GM04503 (cell line): ENCODE measurements at regions not wholly inside any gene's neighbourhood (a gene's known extent, or its start where the extent isn't known, plus 50 kb on each side); places are given as distances from the start of the nearest gene placed in this dataset.
"Not testable (repeated sequence)": the region's sequence is repeated elsewhere in the genome, so short reads cannot be mapped to it uniquely, and the experiment has no call there.

Source experiments
- DNase-seq: peaks from one replicate; pipeline ENCODE4 v3.0.0-alpha.2; 2012; ENCODE audit warnings: low read depth

- no peak for DNase-seq
Observed at GRCh38 chr1:196088541-196088940, 519.7 kb downstream of the KCNT2 start.

DNA sequence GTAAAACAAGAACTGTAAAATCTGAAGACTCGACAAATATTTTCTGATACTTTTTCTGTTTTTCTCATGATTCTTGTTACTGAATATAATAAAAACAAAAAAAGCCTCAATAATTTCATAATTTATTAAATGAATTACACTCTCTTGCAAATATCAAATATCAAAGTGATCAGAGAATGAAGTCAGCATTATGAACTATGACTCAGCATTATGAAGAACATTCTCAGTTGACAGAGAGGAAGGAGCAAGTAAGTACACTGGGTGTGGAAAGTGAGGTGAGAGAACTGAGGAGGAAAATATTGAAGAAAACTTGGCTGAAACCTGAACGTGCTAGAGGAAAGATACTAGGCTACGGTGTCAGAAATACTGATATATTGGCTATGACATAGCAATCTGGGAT is 529.5 kb downstream of the KCNT2 start:
- no peak for DNase-seq

- DNase-seq, result no peak
Observed at GRCh38 chr1:196075621-196076020, 532.6 kb downstream of the KCNT2 start.

- no peak for DNase-seq
Observed at GRCh38 chr1:196074182-196074581, 534.1 kb downstream of the KCNT2 start.

DNA sequence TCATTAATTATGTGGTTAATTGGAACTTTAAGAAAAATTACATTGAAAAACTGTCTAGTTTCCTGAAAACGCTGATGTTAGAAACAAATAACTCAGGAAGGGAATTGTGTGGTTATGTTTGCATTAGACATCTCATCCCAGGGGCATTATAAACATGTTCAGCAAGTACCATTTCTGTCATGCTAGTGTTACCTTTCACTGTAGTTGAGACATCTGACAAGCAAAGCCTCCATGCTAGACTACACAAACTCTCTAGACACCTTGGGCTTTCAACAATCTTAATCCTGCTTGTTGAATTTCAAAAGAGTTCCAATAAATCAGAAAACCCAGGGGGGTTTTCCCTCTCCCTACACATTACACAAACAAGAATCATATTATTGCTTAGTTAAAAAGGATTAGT is 536.8 kb downstream of the KCNT2 start:
- DNase-seq, result no peak

GRCh38 chr1:196070940-196071339 is 537.3 kb downstream of the KCNT2 start:
- DNase-seq, result no peak

DNA sequence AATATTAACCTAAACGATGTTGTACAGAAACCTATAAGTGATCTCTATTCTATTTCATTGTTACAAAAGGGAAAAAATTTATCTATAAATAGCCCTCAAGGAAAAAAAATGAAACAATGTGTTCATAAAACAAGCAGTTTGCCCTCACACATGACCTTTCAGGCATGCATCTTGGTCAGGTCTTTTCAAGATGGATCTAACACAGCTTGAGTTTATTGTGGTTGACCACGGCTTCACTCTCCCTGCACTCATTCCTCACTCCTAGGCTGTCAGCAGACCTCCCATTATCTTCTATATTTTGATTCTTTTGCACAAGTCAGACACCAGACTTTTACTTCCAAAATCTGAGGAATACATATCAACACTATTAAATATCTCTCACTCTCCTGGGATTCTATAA is 544.3 kb downstream of the KCNT2 start:
- DNase-seq, result no peak

- no peak for DNase-seq
Observed at GRCh38 chr1:196063294-196063693, 544.9 kb downstream of the KCNT2 start.

- no peak for DNase-seq
Observed at GRCh38 chr1:196060539-196060938, 547.7 kb downstream of the KCNT2 start.

DNA sequence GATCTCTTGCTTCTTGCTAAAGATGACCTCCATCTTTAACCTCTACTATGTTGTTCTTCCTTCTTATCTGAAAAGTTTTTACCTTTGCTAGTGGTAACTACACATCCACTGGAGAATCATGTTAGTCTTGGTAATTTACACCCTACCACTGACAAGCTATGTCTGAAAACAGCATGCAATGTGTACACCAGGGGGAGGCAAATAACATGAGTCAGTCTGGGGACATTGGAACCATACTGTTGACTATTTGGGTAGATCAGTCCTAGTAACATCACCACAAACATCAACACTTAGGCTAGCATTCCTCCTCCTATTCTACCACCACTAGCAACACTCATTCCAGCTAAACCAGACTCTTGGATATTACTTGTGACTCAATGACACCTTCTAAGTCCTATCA is 549.0 kb downstream of the KCNT2 start:
- DNase-seq, result no peak

DNA sequence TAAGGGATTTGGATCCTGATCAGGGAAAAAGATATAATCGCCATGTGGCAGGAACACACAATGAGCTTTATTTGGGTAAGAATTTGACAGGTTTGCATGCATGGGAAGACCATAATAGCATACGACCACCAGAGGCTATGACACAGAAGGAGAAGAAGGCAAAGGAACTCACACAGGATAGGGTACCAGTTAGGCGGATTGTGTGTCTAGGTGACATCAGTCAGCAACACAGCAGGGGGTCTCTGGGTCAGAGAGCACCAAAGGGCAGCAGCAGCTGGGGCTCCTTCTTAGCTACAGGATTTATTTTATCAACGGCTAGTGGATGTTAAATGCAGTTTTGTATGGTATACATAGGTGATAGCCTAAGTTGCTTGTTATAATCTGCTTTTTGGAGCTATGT is 551.3 kb downstream of the KCNT2 start:
- DNase-seq, result no peak

DNA sequence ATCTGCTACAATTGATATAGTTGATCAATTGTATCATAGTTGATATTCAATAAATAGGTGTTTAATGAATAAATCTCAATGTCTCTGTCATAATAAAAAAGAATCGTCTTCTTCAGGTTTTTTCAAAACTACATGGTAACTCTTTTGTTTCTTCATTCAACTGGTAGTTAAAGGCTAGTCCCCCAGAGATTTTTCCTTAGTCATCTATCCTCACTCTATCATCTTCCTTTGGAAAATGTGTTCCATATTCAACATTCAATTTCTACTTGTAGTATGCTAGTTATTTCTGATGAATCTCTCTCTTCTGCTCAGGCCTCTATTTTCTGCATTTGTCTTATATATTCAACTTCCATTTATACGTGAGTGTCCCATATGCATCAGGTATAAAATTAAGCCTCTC is 558.8 kb downstream of the KCNT2 start:
- no peak for DNase-seq

- DNase-seq, result no peak
Observed at GRCh38 chr1:196043268-196043667, 565.0 kb downstream of the KCNT2 start.

DNA sequence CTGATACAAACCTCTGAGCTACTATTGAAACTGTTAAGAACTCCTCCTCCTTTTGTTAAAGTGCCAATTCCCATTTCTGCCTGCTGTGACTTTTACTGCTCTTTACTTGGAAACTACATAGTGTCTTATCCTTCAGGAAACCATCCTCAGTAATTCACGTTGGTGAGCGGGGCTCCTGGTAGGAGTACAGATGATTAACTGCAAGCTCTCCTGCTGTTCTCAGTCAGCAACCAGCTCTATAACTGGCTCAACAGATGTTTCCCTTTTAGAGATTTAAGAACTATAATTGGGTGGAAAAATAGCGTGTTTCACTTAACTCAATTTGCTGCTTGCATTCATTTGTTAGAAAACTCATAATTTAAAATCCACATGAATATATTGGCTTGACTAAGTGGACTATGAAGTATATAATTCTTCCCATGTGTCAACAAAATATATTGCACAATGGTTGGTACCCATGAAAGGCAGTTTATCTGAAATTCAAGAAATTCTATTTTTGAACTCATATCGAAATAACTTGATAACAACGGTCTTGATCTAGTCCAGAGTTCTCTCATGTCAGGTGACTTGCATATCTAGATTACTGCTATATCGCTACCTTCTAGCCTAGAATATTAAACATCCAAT is 574.0 kb downstream of the KCNT2 start:
- DNase-seq, result no peak

DNA sequence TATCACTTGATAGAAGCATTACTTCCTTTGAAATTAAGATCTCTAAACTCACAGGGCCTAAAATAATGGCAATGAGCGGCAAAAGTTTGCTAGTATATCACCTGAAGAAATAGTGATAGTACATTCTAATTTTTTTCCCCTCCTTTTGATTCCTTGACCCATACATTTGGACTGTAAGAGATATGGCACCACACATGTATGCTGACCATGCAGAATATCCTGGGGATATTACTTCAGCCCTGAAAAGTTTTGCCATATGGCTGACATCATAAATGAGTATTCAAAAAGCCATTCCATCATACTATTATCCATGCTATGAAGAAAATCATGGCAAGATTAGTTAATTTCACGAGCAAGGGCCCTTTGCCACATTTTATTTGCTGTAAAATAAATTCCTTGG is 576.9 kb downstream of the KCNT2 start:
- DNase-seq, result not testable (repeated sequence)

DNA sequence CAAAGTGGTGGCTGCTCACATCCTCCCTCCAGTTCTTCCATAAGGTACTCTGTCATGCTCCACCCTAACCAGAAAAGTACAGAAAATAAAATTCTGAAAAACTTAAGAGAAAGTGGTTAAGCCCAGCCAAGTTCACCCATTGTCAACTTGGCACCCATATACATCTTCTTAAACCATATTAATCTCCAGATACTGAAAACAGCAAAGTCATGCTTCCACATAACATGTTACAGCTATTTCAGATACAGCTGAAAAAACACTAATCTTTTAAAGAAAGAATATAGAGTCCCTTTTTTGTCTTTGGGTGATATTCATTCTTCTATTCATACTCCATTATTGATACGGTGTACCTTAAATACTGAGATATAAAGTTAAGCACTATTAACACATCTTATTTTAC is 577.8 kb downstream of the KCNT2 start:
- no peak for DNase-seq

- no peak for DNase-seq
Observed at GRCh38 chr1:196029410-196029809, 578.8 kb downstream of the KCNT2 start.

DNA sequence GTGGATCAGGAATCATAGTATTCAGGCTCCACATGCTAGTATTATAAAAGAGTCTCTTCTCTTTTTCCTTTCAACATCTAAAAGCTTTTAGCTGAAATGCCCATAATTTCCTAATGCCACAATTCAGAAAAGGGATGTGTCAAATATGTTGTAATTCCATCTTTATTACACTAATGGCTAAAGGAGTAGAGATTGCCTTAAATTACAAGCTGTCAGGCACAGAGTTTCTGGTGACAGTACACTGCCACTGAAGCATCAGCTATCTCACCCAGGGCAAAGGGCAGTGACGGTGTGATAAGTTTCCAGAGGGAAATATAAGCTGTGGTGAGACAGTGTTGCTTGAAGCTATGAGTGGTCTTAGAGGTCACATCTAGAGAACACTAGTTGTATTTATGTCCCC is 581.1 kb downstream of the KCNT2 start:
- DNase-seq, result no peak

- not testable (repeated sequence) for DNase-seq
Observed at GRCh38 chr1:196021174-196021573, 587.1 kb downstream of the KCNT2 start.

DNA sequence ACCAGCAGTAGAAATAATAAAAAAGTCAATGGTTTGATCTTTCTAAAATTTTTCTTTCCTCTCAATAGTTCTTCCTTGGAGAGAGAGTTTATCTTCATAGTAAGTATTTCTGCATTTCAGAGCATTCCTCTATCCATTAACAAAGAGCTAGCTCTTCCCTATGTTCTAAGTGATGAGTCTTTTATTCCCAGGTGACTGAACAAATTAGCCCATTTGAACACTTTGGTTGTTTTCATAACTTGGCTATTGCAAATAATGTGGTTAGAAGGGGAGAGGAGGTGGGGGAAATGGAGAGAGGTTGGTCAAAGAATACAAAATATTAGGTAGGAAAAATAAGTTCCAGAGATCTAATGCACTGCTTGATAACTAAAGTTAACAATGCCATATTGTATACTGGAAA is 598.9 kb downstream of the KCNT2 start:
- DNase-seq, result no peak

GRCh38 chr1:196007763-196008162 is 600.5 kb downstream of the KCNT2 start:
- DNase-seq, result no peak

GRCh38 chr1:196005426-196005825 is 602.8 kb downstream of the KCNT2 start:
- DNase-seq, result no peak

DNA sequence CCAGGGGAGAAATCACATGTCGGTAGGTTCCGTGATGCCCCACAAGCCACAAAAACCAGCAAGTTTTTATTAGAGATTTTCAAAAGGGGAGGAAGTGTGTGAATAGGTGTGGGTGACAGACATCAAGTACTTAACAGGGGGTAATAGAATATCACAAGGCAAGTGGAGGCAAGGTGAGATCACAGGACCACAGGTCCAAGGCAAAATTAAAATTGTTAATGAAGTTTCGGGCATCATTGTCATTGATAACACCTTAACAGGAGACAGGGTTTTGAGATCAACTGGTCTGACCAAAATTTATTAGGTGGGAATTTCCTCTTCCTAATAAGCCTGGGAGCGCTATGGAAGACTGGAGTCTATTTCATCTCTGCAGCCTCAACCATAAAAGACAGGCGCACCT is 603.9 kb downstream of the KCNT2 start:
- DNase-seq, result not testable (repeated sequence)

DNA sequence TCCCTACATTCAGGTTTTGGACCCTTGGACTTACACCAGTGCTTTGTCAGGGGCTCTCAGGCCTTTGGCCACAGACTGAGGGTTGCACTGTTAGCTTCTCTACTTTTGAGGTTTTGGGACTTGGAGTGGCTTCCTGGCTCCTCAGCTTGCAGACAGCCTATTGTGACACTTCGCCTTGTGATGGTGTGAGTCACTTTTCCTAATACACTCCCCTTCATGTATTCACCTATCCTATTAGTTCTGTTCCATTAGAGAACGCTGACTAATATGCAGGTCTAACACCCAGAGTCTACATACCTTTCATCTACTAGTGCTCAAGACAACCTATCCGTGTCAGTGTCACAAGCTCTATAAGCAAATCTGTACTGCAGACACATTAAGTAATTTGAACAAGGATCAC is 605.3 kb downstream of the KCNT2 start:
- no peak for DNase-seq

GRCh38 chr1:196002296-196002695 is 605.9 kb downstream of the KCNT2 start:
- DNase-seq, result not testable (repeated sequence)
